ENCODE measurements at regions not wholly inside any gene's neighbourhood (a gene's known extent, or its start where the extent isn't known, plus 50 kb on each side); places are given as distances from the start of the nearest gene placed in this dataset.

DNA sequence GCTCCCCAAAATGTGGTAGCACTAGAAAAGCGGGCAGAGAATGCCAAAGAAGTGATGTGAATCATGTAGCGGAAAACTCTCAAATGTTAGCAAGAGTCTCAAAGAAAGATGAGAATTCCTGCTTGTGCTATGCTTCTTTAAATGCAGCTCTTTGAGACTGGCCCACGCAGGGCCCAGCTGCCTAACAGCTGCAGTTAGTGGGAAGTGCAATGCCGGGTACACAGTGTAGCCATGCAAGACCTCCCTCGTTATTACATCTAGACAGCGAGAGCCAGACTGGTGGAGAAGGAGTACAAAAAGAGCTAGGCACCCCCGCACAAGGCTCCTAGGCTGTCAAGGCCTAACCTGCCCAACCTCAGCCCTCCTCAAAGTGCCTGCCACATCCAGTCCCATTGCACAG is 201.7 kb upstream of the PRDM1 start:
- H3K9me1 ChIP-seq (replicated peaks; ENCODE audit: control insufficient read depth, extremely low read depth, insufficient read depth, low read length): no peaks in the 10 kb centered on the region
- DNase-seq (ENCODE audit: low read depth, low spot score): no peak
- no peaks in the 10 kb centered on the region for H4K20me1 ChIP-seq (replicated peaks; ENCODE audit: control insufficient read depth, extremely low read depth, insufficient read depth, low read length)
- no peaks in the 10 kb centered on the region for H3K79me2 ChIP-seq (ENCODE audit: control insufficient read depth, insufficient read depth, low read length)
- no peak overlapping the region for H3K9ac ChIP-seq (replicated peaks; ENCODE audit: extremely low read depth, insufficient read depth, low read length)
- no peak for FAIRE-seq
- H3K27me3 ChIP-seq (ENCODE audit: control insufficient read depth in 2 of 2, insufficient read depth in 2 of 2, low read length in 2 of 2): no peaks in the 10 kb centered on the region
- no peaks in the 10 kb centered on the region for H3K4me1 ChIP-seq (ENCODE audit: control insufficient read depth, extremely low read depth, insufficient read depth, low read length)
- BruUV-seq (replicated peaks): no TSS peak
- H3K36me3 ChIP-seq (ENCODE audit: control insufficient read depth in 2 of 2, extremely low read depth in 1 of 2, insufficient read depth in 2 of 2, low read length in 2 of 2): no peaks in the 10 kb centered on the region
- H3K27ac ChIP-seq (ENCODE audit: insufficient read depth, low read depth, low read length): no peak overlapping the region
- CTCF ChIA-PET: no interaction called here
- no peak overlapping the region for H3K4me3 ChIP-seq (replicated peaks in 1 of 3; ENCODE audit: insufficient read depth in 1 of 3, low read depth in 1 of 3, low read length in 3 of 3)
- TF ChIP-seq MYC (IDR thresholded peaks at IDR 0.05; ENCODE audit: low read depth, low read length): no peak
- no peak for TF ChIP-seq POLR2A (IDR thresholded peaks at IDR 0.05; ENCODE audit: low read depth, low read length)
- TF ChIP-seq GATA2 (IDR thresholded peaks at IDR 0.05; ENCODE audit: insufficient read depth, insufficient read length, low read depth, low read length): no peak
- TF ChIP-seq, protein P1, sequence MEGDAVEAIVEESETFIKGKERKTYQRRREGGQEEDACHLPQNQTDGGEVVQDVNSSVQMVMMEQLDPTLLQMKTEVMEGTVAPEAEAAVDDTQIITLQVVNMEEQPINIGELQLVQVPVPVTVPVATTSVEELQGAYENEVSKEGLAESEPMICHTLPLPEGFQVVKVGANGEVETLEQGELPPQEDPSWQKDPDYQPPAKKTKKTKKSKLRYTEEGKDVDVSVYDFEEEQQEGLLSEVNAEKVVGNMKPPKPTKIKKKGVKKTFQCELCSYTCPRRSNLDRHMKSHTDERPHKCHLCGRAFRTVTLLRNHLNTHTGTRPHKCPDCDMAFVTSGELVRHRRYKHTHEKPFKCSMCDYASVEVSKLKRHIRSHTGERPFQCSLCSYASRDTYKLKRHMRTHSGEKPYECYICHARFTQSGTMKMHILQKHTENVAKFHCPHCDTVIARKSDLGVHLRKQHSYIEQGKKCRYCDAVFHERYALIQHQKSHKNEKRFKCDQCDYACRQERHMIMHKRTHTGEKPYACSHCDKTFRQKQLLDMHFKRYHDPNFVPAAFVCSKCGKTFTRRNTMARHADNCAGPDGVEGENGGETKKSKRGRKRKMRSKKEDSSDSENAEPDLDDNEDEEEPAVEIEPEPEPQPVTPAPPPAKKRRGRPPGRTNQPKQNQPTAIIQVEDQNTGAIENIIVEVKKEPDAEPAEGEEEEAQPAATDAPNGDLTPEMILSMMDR (IDR thresholded peaks at IDR 0.05; ENCODE audit: extremely low read depth in 1 of 2, insufficient read depth in 1 of 2, low read depth in 1 of 2, low read length in 2 of 2): no peak
- TF ChIP-seq POLR2AphosphoS5 (IDR thresholded peaks at IDR 0.05; ENCODE audit: insufficient read depth, low read depth, low read length): no peak
- no peak for TF ChIP-seq JUN (IDR thresholded peaks at IDR 0.05; ENCODE audit: borderline replicate concordance, insufficient read depth, insufficient read length, low read depth)
- TF ChIP-seq FOS (IDR thresholded peaks at IDR 0.05; ENCODE audit: borderline replicate concordance, insufficient read depth, low read length): no peak
- TF ChIP-seq, protein P2, sequence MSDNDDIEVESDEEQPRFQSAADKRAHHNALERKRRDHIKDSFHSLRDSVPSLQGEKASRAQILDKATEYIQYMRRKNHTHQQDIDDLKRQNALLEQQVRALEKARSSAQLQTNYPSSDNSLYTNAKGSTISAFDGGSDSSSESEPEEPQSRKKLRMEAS (IDR thresholded peaks at IDR 0.05; ENCODE audit: insufficient read depth, insufficient read length): no peak
- no peak for TF ChIP-seq EZH2 (IDR thresholded peaks at IDR 0.05; ENCODE audit: borderline replicate concordance, low read depth, low read length, severe bottlenecking)
- intact Hi-C loops (cut with micrococcal nuclease): no loop called here
- dilution Hi-C loops (cut with MboI; ENCODE audit: extremely low pct_ligation_motif_present, low sequenced_read_pairs): no loop called here
- H3K4me2 ChIP-seq (ENCODE audit: insufficient read depth, low read length): no peak overlapping the region
- POLR2A ChIA-PET: no interaction called here
- H2AFZ ChIP-seq (ENCODE audit: low read depth, low read length): no peak overlapping the region
- no peaks in the 10 kb centered on the region for H3K9me3 ChIP-seq (replicated peaks; ENCODE audit: control insufficient read depth, insufficient read depth, low read length)
